Kidney (tissue), 13 donors: ENCODE measurements at regions not wholly inside any gene's neighbourhood (a gene's known extent, or its start where the extent isn't known, plus 50 kb on each side); places are given as distances from the start of the nearest gene placed in this dataset.
A peak's percentile ranks its signal among the peaks of the same experiment; 100 is the strongest.

ENCODE experiments used
- DNase-seq, 5 donors: peaks; one replicate each; pipeline ENCODE4 v3.0.0-alpha.2; 2013 to 2020
- FAIRE-seq: peaks from 2 replicates; lab custom pipeline; 2012; peaks lifted over from hg19 to GRCh38; lab: Jason Lieb, UNC
- H3K27ac ChIP-seq, 2 donors: one replicate each; pipeline ENCODE4 v1.7.0; 2013; ENCODE audit warnings: low read depth in 2 of 2, low read length in 2 of 2, inconsistent platforms in 1 of 2
- H3K27me3 ChIP-seq: one replicate; pipeline ENCODE4 v1.7.1; 2013; ENCODE audit warnings: low read length, inconsistent platforms; ENCODE audit not compliant: control insufficient read depth, insufficient read depth
- H3K36me3 ChIP-seq, 3 donors: one replicate each; pipeline versions ENCODE4 v1.7.0 to v1.7.1; 2013; ENCODE audit warnings: low read length in 3 of 3, control low read depth in 1 of 3, inconsistent platforms in 1 of 3; ENCODE audit not compliant: insufficient read depth in 3 of 3, control insufficient read depth in 2 of 3
- H3K4me1 ChIP-seq, 3 donors: one replicate each; pipeline versions ENCODE4 v1.7.0 to v1.7.1; 2013; ENCODE audit warnings: low read length in 3 of 3, inconsistent platforms in 1 of 3, low read depth in 1 of 3; ENCODE audit not compliant: control insufficient read depth in 2 of 3, insufficient read depth in 2 of 3
- H3K4me3 ChIP-seq, 3 donors: one replicate each; pipeline versions ENCODE4 v1.7.0 to v1.8.1; 2013; ENCODE audit warnings: low read length in 3 of 3, control low read depth in 1 of 3, inconsistent platforms in 1 of 3
- H3K9ac ChIP-seq, 3 donors: one replicate each; pipeline versions ENCODE4 v1.7.0 to v1.7.1; 2013; ENCODE audit warnings: low read length in 3 of 3, control low read depth in 1 of 3, inconsistent platforms in 1 of 3
- H3K9me3 ChIP-seq, 3 donors: one replicate each; pipeline versions ENCODE4 v1.7.0 to v1.7.1; 2013; ENCODE audit warnings: low read length in 3 of 3, control low read depth in 1 of 3, inconsistent platforms in 1 of 3; ENCODE audit not compliant: control insufficient read depth in 2 of 3, insufficient read depth in 1 of 3
- intact Hi-C: fragments of 100-400 bp; cut with DNase I; formaldehyde crosslinking; loops from one replicate; pipeline ENCODE4 v1.11.1; 2022
- TF ChIP-seq, protein P1 (sequence below): IDR thresholded peaks from 3 replicates; pipeline ENCODE4 v1.5.1; 2012; ENCODE audit warnings: mild to moderate bottlenecking, moderate library complexity, borderline replicate concordance; ENCODE audit not compliant: insufficient read depth; ENCODE audit errors: extremely low read depth
- donor health status: control.
- donor health status: control.
- donor health status: control.
- donor health status: control.
- donor health status: control.
- donor health status: DM: yes; HTN: yes; CAD: no.
- donor health status: Normal renal cell carcinoma (clear cell type).

DNA sequence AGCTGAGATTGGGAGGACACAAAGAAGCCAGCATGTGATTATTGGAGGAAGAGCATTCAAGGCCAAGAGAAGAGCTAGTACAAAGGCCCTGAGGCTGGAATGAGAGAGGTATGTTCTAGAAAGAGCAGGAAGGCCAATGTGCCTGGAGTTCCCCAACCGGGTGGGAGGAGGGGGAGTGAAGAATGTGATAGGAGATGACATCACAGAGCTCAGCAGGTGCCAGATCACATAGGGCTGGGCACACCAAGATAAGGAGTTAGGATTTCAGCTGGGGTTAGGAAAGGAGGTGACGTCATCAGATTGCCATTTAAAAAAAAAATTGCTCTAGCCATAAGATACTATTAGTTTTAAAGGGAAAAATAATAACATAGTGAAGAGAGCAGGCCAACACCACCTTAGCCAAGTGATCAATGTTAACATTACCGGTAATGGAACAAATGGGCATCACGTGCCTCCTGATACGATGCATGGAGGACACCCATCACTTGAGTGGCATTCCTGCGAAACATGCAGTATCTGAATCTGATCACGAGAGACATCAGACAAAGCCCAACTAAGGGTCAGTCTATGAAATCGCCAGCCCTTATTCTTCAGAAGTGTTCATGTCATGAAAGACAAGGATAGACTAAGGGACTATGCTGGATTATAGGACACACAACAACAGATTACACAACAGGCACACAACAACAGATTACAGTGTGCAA is 344.3 kb downstream of the BCOR start:
- H3K9me3 ChIP-seq, result no peaks in the 10 kb centered on the region
- H3K9ac ChIP-seq, result no peak overlapping the region
- intact Hi-C loops, result no loop called here
- no peak overlapping the region for H3K4me3 ChIP-seq
- no peak overlapping the region for H3K27ac ChIP-seq
- H3K36me3 ChIP-seq, result no peaks in the 10 kb centered on the region
- TF ChIP-seq, protein P1, sequence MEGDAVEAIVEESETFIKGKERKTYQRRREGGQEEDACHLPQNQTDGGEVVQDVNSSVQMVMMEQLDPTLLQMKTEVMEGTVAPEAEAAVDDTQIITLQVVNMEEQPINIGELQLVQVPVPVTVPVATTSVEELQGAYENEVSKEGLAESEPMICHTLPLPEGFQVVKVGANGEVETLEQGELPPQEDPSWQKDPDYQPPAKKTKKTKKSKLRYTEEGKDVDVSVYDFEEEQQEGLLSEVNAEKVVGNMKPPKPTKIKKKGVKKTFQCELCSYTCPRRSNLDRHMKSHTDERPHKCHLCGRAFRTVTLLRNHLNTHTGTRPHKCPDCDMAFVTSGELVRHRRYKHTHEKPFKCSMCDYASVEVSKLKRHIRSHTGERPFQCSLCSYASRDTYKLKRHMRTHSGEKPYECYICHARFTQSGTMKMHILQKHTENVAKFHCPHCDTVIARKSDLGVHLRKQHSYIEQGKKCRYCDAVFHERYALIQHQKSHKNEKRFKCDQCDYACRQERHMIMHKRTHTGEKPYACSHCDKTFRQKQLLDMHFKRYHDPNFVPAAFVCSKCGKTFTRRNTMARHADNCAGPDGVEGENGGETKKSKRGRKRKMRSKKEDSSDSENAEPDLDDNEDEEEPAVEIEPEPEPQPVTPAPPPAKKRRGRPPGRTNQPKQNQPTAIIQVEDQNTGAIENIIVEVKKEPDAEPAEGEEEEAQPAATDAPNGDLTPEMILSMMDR, result no peak
- FAIRE-seq (no peak), DNase-seq (no peak)
- peaks cover 0 to 15% (median 6%) of the 10 kb centered on the region in 3 donors for H3K4me1 ChIP-seq
- H3K27me3 ChIP-seq, result no peaks in the 10 kb centered on the region

DNA sequence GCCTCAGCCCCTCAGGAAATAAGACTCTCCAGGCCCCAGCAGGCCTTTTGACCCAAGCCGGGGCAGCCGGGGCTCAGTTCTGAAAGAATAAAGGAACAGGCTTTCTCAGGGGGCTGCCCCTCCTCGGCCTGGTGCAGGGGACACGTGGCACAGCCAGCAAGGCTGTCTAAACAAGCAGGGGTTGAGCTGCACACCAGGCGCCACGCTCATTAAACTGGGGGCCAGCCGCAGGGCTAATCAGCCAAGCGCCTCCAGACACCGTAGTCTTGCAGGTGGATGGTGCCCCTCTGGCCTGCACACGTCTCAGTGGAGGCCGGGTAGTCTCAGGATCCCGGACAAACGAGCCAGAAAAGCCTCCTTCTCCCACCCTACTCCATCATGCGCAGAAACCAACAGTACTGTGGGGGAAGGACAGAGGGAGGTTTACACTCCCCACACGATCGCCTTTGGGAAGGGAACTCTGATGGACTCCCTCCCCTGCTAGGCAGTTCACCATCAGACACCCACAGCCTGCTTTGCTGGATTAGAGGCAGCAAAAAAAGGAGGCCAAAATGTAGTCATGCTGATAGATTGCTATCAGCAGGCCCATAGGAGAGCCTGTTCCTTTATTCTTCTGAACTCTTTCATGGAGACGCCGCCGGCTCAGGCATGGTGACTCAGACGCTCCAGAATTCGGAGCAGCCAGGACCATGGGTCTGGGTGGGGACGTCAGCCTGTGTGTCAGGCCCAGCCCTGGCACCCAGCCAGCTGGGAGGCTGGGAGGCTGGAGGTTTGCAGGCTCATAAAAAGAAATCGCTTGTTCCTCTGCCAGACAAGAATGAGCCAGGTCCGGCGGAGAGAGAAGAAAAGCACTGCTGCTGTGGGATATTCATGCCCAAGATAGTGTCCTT is 342.4 kb downstream of the BCOR start:
- Histone ChIP-seq H3K9me3 (no peaks in the 10 kb centered on the region), H3K4me1 (peaks cover 0 to 14% (median 12%) of the 10 kb centered on the region in 3 donors), H3K9ac (peak overlapping the region in 1 of 3 donors; percentile 34), H3K27me3 (no peaks in the 10 kb centered on the region), H3K4me3 (no peak overlapping the region), H3K36me3 (no peaks in the 10 kb centered on the region), H3K27ac (peak overlapping the region; percentile 65 to 86)
- TF ChIP-seq, protein P1, result no peak
- intact Hi-C loops, result no loop called here
- FAIRE-seq (no peak), DNase-seq (peak; percentile 85 to 95 (median 86))

DNA sequence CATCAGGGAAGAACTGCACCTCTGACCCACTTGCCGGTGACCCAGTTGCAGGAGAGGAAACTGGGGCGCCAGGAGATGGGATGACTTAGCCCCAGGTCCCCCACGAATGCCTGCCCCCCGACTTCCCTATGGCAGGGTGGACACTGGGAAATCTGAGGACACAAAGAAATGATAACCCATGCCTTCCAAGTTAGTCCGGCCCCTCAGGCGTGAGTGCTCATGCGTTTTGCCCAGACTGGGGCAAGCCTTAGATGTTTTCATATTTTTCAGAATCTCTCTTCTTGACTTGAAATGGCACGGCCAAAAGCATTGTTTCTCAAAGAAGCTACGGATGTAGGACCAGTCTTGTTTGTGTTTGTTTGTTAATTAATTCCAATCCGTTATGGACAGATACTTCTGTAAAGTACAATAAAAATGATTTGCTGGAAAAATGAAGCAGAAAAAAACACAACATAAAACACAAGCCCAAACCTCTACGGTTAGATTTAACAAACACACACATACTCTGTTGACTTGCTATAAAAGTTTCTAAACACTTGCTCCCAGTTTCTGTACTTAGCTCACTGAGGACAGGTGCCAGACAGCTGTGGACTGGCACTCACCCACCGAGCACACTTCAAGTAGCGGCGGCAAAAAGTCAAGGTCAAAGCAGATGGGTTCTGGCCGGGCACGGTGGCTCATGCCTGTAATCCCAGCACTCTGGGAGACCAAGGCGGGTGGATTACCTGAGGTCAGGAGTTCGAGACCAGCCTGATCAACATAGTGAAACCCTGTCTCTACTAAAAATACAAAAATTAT is 341.5 kb downstream of the BCOR start:
- Histone ChIP-seq H3K9ac (no peak overlapping the region), H3K27me3 (no peaks in the 10 kb centered on the region), H3K4me3 (no peak overlapping the region), H3K4me1 (peaks cover 0 to 16% (median 15%) of the 10 kb centered on the region in 3 donors), H3K36me3 (no peaks in the 10 kb centered on the region), H3K27ac (peak overlapping the region; percentile 22 to 86), H3K9me3 (no peaks in the 10 kb centered on the region)
- TF ChIP-seq, protein P1, result no peak
- FAIRE-seq (no peak), DNase-seq (no peak)
- intact Hi-C loops, result no loop called here
